Vagina (tissue), 2 donors: ENCODE measurements at regions not wholly inside any gene's neighbourhood (a gene's known extent, or its start where the extent isn't known, plus 50 kb on each side); places are given as distances from the start of the nearest gene placed in this dataset.

Source experiments
- DNase-seq, 2 donors: peaks; one replicate each; pipeline ENCODE4 v3.0.0-alpha.2; 2017; ENCODE audit errors: extremely low spot score in 2 of 2
- H3K27ac ChIP-seq: fragments of 200-600 bp; sonication (generic); one replicate; pipeline ENCODE4 v1.5.1; 2019
- H3K27me3 ChIP-seq: fragments of 200-600 bp; sonication (generic); one replicate; pipeline ENCODE4 v1.5.1; 2019
- H3K36me3 ChIP-seq, 2 donors: fragments of 200-600 bp; sonication (generic); one replicate each; pipeline ENCODE4 v1.5.1; 2017 to 2019
- H3K4me1 ChIP-seq: fragments of 200-600 bp; sonication (generic); one replicate; pipeline ENCODE4 v1.5.1; 2019
- H3K4me3 ChIP-seq, 2 donors: fragments of 200-600 bp; sonication (generic); 1 replicate in 1 of 2; 2 replicates in 1 of 2; pipeline ENCODE4 v1.5.1; 2016 to 2019
- H3K9me3 ChIP-seq: fragments of 200-600 bp; sonication (generic); one replicate; pipeline ENCODE4 v1.5.1; 2019
- POLR2A ChIP-seq, 2 donors: fragments of 450-650 bp; IDR thresholded peaks; one replicate each; pipeline ENCODE4 v1.6.1; 2017; ENCODE audit warnings: antibody characterized with exemption in 2 of 2, mild to moderate bottlenecking in 2 of 2, moderate library complexity in 2 of 2
- POLR2AphosphoS5 ChIP-seq, 2 donors: sonication (generic); formaldehyde crosslinking; IDR thresholded peaks; one replicate each; pipeline ENCODE4 v1.9.0; 2017; ENCODE audit warnings: antibody characterized with exemption in 2 of 2, mild to moderate bottlenecking in 2 of 2, low read depth in 1 of 2; ENCODE audit not compliant: insufficient read depth in 1 of 2
- intact Hi-C: fragments of 100-400 bp; cut with DNase I; formaldehyde crosslinking; loops from one replicate; pipeline ENCODE4 v1.15.1; 2023
- TF ChIP-seq, protein P1 (sequence below), 3 experiments: fragments of 450-650 bp in 2 of 3; fragments of 200-600 bp in 1 of 3; sonication (generic) in 1 of 3; IDR thresholded peaks; one replicate each; pipeline ENCODE4 v1.5.1; 2017 to 2019; ENCODE audit warnings: antibody characterized with exemption in 3 of 3, mild to moderate bottlenecking in 2 of 3, moderate library complexity in 2 of 3

DNA sequence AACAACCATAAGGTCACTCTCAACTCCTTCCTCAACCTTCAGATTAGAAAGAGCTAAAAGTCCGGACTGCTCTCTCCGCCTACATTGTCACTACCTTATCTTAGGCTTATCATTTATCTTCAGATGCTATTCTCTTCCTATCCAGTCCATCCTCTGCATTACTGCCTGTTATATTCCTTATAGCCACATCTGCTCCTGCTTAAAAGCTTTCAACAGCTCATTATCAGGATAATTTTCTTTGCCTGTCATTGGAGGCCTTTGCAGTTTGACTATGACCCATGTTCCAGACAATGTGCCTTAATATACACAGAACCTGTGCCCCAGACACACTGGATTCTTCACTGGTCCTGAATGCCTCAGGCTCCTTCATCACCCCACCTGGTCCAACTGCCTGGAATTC is 184.1 kb upstream of the SETMAR start:
- no peaks in the 10 kb centered on the region for H3K27me3 ChIP-seq
- H3K4me3 ChIP-seq, result no peak overlapping the region
- H3K36me3 ChIP-seq, result no peaks in the 10 kb centered on the region
- H3K4me1 ChIP-seq, result no peaks in the 10 kb centered on the region
- H3K9me3 ChIP-seq, result no peaks in the 10 kb centered on the region
- H3K27ac ChIP-seq, result no peak overlapping the region
- TF ChIP-seq POLR2A (IDR thresholded peaks at IDR 0.05) (no peak), POLR2AphosphoS5 (IDR thresholded peaks at IDR 0.05; ENCODE audit: insufficient read depth in 1 of 2, low read depth in 1 of 2) (no peak)
- TF ChIP-seq, protein P1, sequence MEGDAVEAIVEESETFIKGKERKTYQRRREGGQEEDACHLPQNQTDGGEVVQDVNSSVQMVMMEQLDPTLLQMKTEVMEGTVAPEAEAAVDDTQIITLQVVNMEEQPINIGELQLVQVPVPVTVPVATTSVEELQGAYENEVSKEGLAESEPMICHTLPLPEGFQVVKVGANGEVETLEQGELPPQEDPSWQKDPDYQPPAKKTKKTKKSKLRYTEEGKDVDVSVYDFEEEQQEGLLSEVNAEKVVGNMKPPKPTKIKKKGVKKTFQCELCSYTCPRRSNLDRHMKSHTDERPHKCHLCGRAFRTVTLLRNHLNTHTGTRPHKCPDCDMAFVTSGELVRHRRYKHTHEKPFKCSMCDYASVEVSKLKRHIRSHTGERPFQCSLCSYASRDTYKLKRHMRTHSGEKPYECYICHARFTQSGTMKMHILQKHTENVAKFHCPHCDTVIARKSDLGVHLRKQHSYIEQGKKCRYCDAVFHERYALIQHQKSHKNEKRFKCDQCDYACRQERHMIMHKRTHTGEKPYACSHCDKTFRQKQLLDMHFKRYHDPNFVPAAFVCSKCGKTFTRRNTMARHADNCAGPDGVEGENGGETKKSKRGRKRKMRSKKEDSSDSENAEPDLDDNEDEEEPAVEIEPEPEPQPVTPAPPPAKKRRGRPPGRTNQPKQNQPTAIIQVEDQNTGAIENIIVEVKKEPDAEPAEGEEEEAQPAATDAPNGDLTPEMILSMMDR (IDR thresholded peaks at IDR 0.05), result no peak
- intact Hi-C loops, result no loop called here
- DNase-seq, result no peak

DNA sequence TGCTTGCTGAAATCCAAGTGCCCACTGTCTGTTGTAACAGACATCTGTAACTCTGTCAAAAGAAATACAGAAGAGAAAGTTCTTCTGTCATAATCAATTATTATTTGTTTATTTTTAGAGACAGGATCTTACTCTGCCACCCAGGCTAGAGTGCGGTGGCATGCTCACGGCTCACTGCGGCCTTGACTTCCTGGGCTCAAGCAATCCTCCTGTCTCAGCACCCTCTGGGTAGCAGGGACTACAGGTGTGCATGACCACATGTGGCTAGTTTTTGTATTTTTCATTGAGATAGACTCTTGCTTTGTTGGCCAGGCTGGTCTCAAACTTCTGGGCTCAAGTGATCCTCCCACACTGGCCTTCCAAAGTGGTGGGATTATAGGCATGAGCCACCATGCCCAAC is 177.6 kb upstream of the SETMAR start:
- TF ChIP-seq POLR2A (IDR thresholded peaks at IDR 0.05) (no peak), POLR2AphosphoS5 (IDR thresholded peaks at IDR 0.05; ENCODE audit: insufficient read depth in 1 of 2, low read depth in 1 of 2) (no peak)
- TF ChIP-seq, protein P1 (IDR thresholded peaks at IDR 0.05), result no peak
- Histone ChIP-seq H3K27me3 (no peaks in the 10 kb centered on the region), H3K27ac (no peak overlapping the region), H3K4me1 (no peaks in the 10 kb centered on the region), H3K9me3 (no peaks in the 10 kb centered on the region), H3K4me3 (no peak overlapping the region), H3K36me3 (no peaks in the 10 kb centered on the region)
- DNase-seq, result no peak
- intact Hi-C loops, result no loop called here

DNA sequence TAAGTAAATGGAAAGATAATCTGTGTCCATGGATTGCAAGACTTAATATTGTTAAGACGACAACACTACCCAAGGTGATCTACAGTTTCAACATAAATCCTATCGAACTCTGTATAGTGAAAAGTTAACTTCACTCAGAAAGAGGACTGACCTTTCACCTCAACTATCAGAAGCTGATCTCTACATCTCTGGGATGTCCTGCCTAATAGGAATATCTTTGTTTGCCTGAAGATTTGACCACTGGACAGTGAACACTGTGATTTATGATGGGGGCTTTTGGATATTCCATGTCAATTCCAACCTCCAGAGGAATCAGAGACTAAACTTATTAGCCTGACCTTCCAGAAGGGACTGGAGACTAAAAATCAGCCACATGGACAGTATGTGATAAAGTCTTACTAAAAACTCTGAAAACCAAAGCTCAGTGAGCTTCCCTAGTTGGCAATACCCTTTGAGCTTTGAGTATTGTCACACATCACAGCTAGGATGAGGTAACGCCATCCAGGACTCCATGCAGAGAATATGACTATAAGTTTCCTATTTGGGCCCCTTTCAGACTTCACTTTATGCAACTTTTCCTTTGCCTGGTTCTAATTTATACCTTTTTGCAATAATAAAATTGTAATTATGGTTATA is 164.9 kb upstream of the SETMAR start:
- intact Hi-C loops, result no loop called here
- H3K36me3 ChIP-seq, result no peaks in the 10 kb centered on the region
- TF ChIP-seq, protein P1 (IDR thresholded peaks at IDR 0.05), result no peak
- TF ChIP-seq POLR2AphosphoS5 (IDR thresholded peaks at IDR 0.05; ENCODE audit: insufficient read depth in 1 of 2, low read depth in 1 of 2), result no peak
- TF ChIP-seq POLR2A (IDR thresholded peaks at IDR 0.05), result no peak
- DNase-seq, result no peak
- no peaks in the 10 kb centered on the region for H3K4me1 ChIP-seq
- H3K9me3 ChIP-seq, result no peaks in the 10 kb centered on the region
- no peak overlapping the region for H3K27ac ChIP-seq
- H3K27me3 ChIP-seq, result no peaks in the 10 kb centered on the region
- H3K4me3 ChIP-seq, result no peak overlapping the region

DNA sequence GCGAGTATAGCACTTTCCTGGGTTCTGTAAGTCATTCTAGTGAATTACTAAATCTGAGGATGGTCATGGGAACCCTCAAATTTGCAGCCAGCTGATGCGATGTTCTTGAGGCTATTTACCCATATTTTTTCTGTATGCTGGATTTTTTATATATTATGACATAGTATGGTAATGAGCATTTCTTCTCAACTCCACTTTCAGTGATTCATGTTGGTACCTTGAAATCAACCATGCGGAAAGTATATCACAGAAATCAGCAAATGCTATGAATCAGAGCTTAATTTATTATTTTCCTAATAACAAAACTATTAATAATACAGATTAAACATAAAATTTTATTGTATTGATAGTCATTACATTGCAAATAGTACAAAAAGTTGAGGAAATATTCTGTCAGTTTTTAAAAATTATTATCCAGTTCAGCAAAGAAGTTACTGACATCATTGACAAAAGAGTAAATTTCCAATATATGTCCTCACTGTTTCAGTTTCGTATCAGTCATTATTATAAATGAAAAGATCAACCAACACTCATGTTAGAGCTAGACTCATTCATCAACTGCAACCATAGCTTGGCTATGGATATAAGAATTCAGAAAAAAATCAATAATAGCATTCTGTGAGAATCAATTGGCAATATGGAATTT is 164.3 kb upstream of the SETMAR start:
- TF ChIP-seq, protein P1 (IDR thresholded peaks at IDR 0.05), result no peak
- no peak for TF ChIP-seq POLR2A (IDR thresholded peaks at IDR 0.05)
- TF ChIP-seq POLR2AphosphoS5 (IDR thresholded peaks at IDR 0.05; ENCODE audit: insufficient read depth in 1 of 2, low read depth in 1 of 2), result no peak
- DNase-seq, result no peak
- H3K36me3 ChIP-seq, result no peaks in the 10 kb centered on the region
- H3K9me3 ChIP-seq, result no peaks in the 10 kb centered on the region
- intact Hi-C loops, result no loop called here
- no peak overlapping the region for H3K27ac ChIP-seq
- H3K27me3 ChIP-seq, result no peaks in the 10 kb centered on the region
- H3K4me1 ChIP-seq, result no peaks in the 10 kb centered on the region
- no peak overlapping the region for H3K4me3 ChIP-seq

DNA sequence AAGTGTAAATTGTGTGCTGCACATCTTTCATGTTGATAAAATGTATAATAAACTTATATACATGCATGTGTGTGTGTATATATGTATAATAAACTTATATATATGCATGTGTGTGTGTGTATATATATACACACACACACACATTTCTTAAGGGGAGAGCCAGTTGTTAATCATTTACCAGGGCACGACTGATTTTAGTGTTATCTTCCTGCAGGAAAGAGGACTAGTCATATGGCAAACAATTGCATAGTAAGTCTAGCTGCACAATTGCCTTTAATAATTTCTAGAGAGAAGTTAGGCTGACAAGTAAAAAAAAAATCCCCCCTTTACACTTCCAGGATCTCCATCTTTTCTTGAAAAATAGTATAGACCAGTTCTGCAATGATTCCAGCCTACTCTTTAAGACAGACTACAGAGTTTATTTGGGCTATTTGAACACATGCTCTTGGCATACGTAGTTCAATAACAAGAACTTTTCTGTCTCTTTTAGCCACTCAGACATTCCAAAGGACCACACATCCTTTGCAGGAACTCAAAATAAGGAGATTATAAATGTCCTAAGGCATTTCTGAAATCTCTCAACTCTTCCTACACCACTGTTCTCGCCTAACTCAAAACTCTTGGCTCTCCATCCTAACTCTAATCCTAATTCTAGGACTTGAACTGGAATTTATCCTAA is 163.6 kb upstream of the SETMAR start:
- no peak overlapping the region for H3K27ac ChIP-seq
- intact Hi-C loops, result no loop called here
- TF ChIP-seq POLR2A (IDR thresholded peaks at IDR 0.05), result no peak
- TF ChIP-seq, protein P1 (IDR thresholded peaks at IDR 0.05), result no peak
- DNase-seq, result no peak
- no peak overlapping the region for H3K4me3 ChIP-seq
- H3K36me3 ChIP-seq, result no peaks in the 10 kb centered on the region
- no peaks in the 10 kb centered on the region for H3K27me3 ChIP-seq
- no peaks in the 10 kb centered on the region for H3K4me1 ChIP-seq
- H3K9me3 ChIP-seq, result no peaks in the 10 kb centered on the region
